ENCODE measurements at regions not wholly inside any gene's neighbourhood (a gene's known extent, or its start where the extent isn't known, plus 50 kb on each side); places are given as distances from the start of the nearest gene placed in this dataset.

GRCh38 chr13:44169018-44169911 is 204.4 kb upstream of the SERP2 start:
- no peak for DNase-seq (ENCODE audit: extremely low spot score)
- POLR2A ChIA-PET, result no interaction called here
- CTCF ChIA-PET, result no interaction called here
- TF ChIP-seq CTCF (IDR thresholded peaks at IDR 0.05; ENCODE audit: control extremely low read depth, extremely low read depth, low read depth, missing control alignments), result no peak

- DNase-seq (ENCODE audit: extremely low spot score), result no peak
Observed at GRCh38 chr13:44170731-44171130, 202.9 kb upstream of the SERP2 start.

GRCh38 chr13:44171156-44171555 is 202.5 kb upstream of the SERP2 start:
- ChIA-PET CTCF (no interaction called here), POLR2A (no interaction called here)
- no peak for TF ChIP-seq CTCF (IDR thresholded peaks at IDR 0.05; ENCODE audit: control extremely low read depth, extremely low read depth, low read depth, missing control alignments)
- no peak for DNase-seq (ENCODE audit: extremely low spot score)

More at GRCh38 chr13:44170731-44171130, 202.9 kb upstream of the SERP2 start:
- POLR2A ChIA-PET, result interaction anchor here (0.7 kb wide), 1 partner anchor 260 kb away, joined by 3 read pairs; no protein-coding TSS in a partner anchor
- CTCF ChIA-PET, result no interaction called here
- TF ChIP-seq CTCF (IDR thresholded peaks at IDR 0.05; ENCODE audit: control extremely low read depth, extremely low read depth, low read depth, missing control alignments), result no peak

GRCh38 chr13:44171861-44172260 is 201.8 kb upstream of the SERP2 start:
- ChIA-PET POLR2A (no interaction called here), CTCF (no interaction called here)
- TF ChIP-seq CTCF (IDR thresholded peaks at IDR 0.05; ENCODE audit: control extremely low read depth, extremely low read depth, low read depth, missing control alignments), result no peak
- DNase-seq (ENCODE audit: extremely low spot score), result no peak

- CTCF ChIA-PET, result no interaction called here
- POLR2A ChIA-PET, result interaction anchor here (0.5 kb wide), 1 partner anchor 30 kb away, joined by 3 read pairs; no protein-coding TSS in a partner anchor
- TF ChIP-seq CTCF (IDR thresholded peaks at IDR 0.05; ENCODE audit: control extremely low read depth, extremely low read depth, low read depth, missing control alignments), result no peak
- DNase-seq (ENCODE audit: extremely low spot score), result no peak
Observed at GRCh38 chr13:44172281-44172810, 201.3 kb upstream of the SERP2 start.

GRCh38 chr13:44174769-44175425 is 198.7 kb upstream of the SERP2 start:
- TF ChIP-seq CTCF (IDR thresholded peaks at IDR 0.05; ENCODE audit: control extremely low read depth, extremely low read depth, low read depth, missing control alignments), result no peak
- no peak for DNase-seq (ENCODE audit: extremely low spot score)
- ChIA-PET POLR2A (no interaction called here), CTCF (interaction anchor here (1.1 to 1.4 kb wide), 2 partner anchors 14 to 15 kb away, joined by 3 to 4 read pairs; no protein-coding TSS in a partner anchor)

Data from GM10248 (cell line).